ENCODE measurements at regions not wholly inside any gene's neighbourhood (a gene's known extent, or its start where the extent isn't known, plus 50 kb on each side); places are given as distances from the start of the nearest gene placed in this dataset.

DNA sequence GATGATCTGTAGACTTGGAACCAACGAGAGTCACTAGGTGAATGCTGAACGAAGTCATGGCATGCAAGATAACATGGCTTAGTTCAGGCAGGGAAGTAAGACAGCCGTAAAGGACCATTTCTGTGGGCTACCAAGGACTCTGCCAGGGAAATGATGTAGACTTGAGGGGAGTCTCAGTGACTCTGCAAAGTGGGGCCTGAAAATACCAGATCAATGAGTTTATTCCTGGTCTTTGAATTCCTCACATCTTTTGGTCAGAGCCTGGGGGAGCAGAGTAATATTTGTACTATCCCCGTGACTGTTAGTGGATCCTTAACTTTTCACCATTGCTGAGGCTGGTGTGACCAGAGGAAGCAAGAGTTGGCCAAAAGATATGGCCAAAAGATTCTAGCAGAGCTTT lies 60.7 kb upstream of the INHBA start:
- DNase-seq (ENCODE audit: low spot score) (no peak), FAIRE-seq (no peak), ATAC-seq (no peak)
- H3K4me1 ChIP-seq (ENCODE audit: insufficient read depth, low read length): no peaks in the 10 kb centered on the region
- no peaks in the 10 kb centered on the region for H3K27me3 ChIP-seq (ENCODE audit: control insufficient read depth in 1 of 2, insufficient read depth in 2 of 2, low read length in 2 of 2)
- H3K27ac ChIP-seq (ENCODE audit: extremely low read length, insufficient read depth, low read length): no peak overlapping the region
- no TSS peak for BruUV-seq (replicated peaks)
- intact Hi-C loops (cut with micrococcal nuclease; ENCODE audit: unreplicated experiment): no loop called here
- H3K79me2 ChIP-seq (ENCODE audit: insufficient read depth, low read length): no peaks in the 10 kb centered on the region
- no peak overlapping the region for H3K9ac ChIP-seq (ENCODE audit: insufficient read depth, low read depth, low read length)
- POLR2A ChIA-PET: no interaction called here
- H3K9me3 ChIP-seq (ENCODE audit: low read length): peaks cover 18% of the 10 kb centered on the region; the same call in 1 of the 2 replicates
- no peak overlapping the region for H3K4me2 ChIP-seq (ENCODE audit: low read depth, low read length)
- CTCF ChIA-PET (ENCODE audit: low intra/inter-chr PET ratio, low total read pairs): no interaction called here
- no peak overlapping the region for H2AFZ ChIP-seq (ENCODE audit: low read length)
- 12% methylated on average over 4 of the region's 4 CpGs for WGBS (ENCODE audit: low lambda C conversion rate)
- no peaks in the 10 kb centered on the region for H4K20me1 ChIP-seq (ENCODE audit: insufficient read depth, low read length)
- no peak overlapping the region for H3K4me3 ChIP-seq (replicated peaks in 1 of 3; ENCODE audit: insufficient read depth in 1 of 3, low read depth in 2 of 3, low read length in 3 of 3)
- in situ Hi-C loops (cut with HindIII; ENCODE audit: extremely low pct_ligation_motif_present, low pct_unique_long_range_greater_than_20kb): no loop called here
- no peaks in the 10 kb centered on the region for H3K36me3 ChIP-seq (replicated peaks in 1 of 2; ENCODE audit: control insufficient read depth in 1 of 2, insufficient read depth in 2 of 2, low read length in 2 of 2)
- no peak for TF ChIP-seq ZNF776 (CRISPR knock-in tag; IDR thresholded peaks at IDR 0.05)
- no peak for TF ChIP-seq SOX5 (CRISPR knock-in tag; IDR thresholded peaks at IDR 0.05; ENCODE audit: borderline replicate concordance)
- TF ChIP-seq FOXP1 (IDR thresholded peaks at IDR 0.05): no peak
- TF ChIP-seq FOXP1 (CRISPR knock-in tag; IDR thresholded peaks at IDR 0.05): no peak
- TF ChIP-seq, protein P1, sequence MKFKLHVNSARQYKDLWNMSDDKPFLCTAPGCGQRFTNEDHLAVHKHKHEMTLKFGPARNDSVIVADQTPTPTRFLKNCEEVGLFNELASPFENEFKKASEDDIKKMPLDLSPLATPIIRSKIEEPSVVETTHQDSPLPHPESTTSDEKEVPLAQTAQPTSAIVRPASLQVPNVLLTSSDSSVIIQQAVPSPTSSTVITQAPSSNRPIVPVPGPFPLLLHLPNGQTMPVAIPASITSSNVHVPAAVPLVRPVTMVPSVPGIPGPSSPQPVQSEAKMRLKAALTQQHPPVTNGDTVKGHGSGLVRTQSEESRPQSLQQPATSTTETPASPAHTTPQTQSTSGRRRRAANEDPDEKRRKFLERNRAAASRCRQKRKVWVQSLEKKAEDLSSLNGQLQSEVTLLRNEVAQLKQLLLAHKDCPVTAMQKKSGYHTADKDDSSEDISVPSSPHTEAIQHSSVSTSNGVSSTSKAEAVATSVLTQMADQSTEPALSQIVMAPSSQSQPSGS (CRISPR knock-in tag; IDR thresholded peaks at IDR 0.05): no peak
- no peak for TF ChIP-seq ZNF180 (CRISPR knock-in tag; IDR thresholded peaks at IDR 0.05; ENCODE audit: borderline replicate concordance, low read depth)
- TF ChIP-seq, protein P2, sequence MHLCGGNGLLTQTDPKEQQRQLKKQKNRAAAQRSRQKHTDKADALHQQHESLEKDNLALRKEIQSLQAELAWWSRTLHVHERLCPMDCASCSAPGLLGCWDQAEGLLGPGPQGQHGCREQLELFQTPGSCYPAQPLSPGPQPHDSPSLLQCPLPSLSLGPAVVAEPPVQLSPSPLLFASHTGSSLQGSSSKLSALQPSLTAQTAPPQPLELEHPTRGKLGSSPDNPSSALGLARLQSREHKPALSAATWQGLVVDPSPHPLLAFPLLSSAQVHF (CRISPR knock-in tag; IDR thresholded peaks at IDR 0.05): no peak
- no peak for TF ChIP-seq SAP130 (CRISPR knock-in tag; IDR thresholded peaks at IDR 0.05; ENCODE audit: low read depth)
- TF ChIP-seq MXD4 (CRISPR knock-in tag; IDR thresholded peaks at IDR 0.05): no peak
- TF ChIP-seq, protein P3, sequence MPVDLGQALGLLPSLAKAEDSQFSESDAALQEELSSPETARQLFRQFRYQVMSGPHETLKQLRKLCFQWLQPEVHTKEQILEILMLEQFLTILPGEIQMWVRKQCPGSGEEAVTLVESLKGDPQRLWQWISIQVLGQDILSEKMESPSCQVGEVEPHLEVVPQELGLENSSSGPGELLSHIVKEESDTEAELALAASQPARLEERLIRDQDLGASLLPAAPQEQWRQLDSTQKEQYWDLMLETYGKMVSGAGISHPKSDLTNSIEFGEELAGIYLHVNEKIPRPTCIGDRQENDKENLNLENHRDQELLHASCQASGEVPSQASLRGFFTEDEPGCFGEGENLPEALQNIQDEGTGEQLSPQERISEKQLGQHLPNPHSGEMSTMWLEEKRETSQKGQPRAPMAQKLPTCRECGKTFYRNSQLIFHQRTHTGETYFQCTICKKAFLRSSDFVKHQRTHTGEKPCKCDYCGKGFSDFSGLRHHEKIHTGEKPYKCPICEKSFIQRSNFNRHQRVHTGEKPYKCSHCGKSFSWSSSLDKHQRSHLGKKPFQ (CRISPR knock-in tag; IDR thresholded peaks at IDR 0.05; ENCODE audit: insufficient replicate concordance): no peak
- TF ChIP-seq, protein P4, sequence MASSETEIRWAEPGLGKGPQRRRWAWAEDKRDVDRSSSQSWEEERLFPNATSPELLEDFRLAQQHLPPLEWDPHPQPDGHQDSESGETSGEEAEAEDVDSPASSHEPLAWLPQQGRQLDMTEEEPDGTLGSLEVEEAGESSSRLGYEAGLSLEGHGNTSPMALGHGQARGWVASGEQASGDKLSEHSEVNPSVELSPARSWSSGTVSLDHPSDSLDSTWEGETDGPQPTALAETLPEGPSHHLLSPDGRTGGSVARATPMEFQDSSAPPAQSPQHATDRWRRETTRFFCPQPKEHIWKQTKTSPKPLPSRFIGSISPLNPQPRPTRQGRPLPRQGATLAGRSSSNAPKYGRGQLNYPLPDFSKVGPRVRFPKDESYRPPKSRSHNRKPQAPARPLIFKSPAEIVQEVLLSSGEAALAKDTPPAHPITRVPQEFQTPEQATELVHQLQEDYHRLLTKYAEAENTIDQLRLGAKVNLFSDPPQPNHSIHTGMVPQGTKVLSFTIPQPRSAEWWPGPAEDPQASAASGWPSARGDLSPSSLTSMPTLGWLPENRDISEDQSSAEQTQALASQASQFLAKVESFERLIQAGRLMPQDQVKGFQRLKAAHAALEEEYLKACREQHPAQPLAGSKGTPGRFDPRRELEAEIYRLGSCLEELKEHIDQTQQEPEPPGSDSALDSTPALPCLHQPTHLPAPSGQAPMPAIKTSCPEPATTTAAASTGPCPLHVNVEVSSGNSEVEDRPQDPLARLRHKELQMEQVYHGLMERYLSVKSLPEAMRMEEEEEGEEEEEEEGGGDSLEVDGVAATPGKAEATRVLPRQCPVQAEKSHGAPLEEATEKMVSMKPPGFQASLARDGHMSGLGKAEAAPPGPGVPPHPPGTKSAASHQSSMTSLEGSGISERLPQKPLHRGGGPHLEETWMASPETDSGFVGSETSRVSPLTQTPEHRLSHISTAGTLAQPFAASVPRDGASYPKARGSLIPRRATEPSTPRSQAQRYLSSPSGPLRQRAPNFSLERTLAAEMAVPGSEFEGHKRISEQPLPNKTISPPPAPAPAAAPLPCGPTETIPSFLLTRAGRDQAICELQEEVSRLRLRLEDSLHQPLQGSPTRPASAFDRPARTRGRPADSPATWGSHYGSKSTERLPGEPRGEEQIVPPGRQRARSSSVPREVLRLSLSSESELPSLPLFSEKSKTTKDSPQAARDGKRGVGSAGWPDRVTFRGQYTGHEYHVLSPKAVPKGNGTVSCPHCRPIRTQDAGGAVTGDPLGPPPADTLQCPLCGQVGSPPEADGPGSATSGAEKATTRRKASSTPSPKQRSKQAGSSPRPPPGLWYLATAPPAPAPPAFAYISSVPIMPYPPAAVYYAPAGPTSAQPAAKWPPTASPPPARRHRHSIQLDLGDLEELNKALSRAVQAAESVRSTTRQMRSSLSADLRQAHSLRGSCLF (CRISPR knock-in tag; IDR thresholded peaks at IDR 0.05; ENCODE audit: borderline replicate concordance): no peak
- TF ChIP-seq, protein P5, sequence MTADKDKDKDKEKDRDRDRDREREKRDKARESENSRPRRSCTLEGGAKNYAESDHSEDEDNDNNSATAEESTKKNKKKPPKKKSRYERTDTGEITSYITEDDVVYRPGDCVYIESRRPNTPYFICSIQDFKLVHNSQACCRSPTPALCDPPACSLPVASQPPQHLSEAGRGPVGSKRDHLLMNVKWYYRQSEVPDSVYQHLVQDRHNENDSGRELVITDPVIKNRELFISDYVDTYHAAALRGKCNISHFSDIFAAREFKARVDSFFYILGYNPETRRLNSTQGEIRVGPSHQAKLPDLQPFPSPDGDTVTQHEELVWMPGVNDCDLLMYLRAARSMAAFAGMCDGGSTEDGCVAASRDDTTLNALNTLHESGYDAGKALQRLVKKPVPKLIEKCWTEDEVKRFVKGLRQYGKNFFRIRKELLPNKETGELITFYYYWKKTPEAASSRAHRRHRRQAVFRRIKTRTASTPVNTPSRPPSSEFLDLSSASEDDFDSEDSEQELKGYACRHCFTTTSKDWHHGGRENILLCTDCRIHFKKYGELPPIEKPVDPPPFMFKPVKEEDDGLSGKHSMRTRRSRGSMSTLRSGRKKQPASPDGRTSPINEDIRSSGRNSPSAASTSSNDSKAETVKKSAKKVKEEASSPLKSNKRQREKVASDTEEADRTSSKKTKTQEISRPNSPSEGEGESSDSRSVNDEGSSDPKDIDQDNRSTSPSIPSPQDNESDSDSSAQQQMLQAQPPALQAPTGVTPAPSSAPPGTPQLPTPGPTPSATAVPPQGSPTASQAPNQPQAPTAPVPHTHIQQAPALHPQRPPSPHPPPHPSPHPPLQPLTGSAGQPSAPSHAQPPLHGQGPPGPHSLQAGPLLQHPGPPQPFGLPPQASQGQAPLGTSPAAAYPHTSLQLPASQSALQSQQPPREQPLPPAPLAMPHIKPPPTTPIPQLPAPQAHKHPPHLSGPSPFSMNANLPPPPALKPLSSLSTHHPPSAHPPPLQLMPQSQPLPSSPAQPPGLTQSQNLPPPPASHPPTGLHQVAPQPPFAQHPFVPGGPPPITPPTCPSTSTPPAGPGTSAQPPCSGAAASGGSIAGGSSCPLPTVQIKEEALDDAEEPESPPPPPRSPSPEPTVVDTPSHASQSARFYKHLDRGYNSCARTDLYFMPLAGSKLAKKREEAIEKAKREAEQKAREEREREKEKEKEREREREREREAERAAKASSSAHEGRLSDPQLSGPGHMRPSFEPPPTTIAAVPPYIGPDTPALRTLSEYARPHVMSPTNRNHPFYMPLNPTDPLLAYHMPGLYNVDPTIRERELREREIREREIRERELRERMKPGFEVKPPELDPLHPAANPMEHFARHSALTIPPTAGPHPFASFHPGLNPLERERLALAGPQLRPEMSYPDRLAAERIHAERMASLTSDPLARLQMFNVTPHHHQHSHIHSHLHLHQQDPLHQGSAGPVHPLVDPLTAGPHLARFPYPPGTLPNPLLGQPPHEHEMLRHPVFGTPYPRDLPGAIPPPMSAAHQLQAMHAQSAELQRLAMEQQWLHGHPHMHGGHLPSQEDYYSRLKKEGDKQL (CRISPR knock-in tag; IDR thresholded peaks at IDR 0.05; ENCODE audit: low read depth): no peak

Measured in HepG2 (cell line).